Ishikawa (cell line): ENCODE measurements at regions not wholly inside any gene's neighbourhood (a gene's known extent, or its start where the extent isn't known, plus 50 kb on each side); places are given as distances from the start of the nearest gene placed in this dataset.

Source experiments
- CREB1 ChIP-seq: IDR thresholded peaks from 2 replicates; pipeline ENCODE4 v1.6.1; 2012; ENCODE audit warnings: low read depth
- EGR1 ChIP-seq: IDR thresholded peaks from 2 replicates; pipeline ENCODE4 v1.6.1; 2012
- FOXM1 ChIP-seq: IDR thresholded peaks from 2 replicates; pipeline ENCODE4 v1.6.1; 2012; ENCODE audit warnings: low read depth, borderline replicate concordance
- MAX ChIP-seq: IDR thresholded peaks from 2 replicates; pipeline ENCODE4 v1.6.1; 2012
- TAF1 ChIP-seq: IDR thresholded peaks from 2 replicates; pipeline ENCODE4 v1.6.1; 2012; ENCODE audit warnings: low read depth, mild to moderate bottlenecking
- TEAD4 ChIP-seq: IDR thresholded peaks from 2 replicates; pipeline ENCODE4 v1.6.1; 2012

- TF ChIP-seq TAF1 (no peak), FOXM1 (no peak), MAX (no peak), CREB1 (no peak), EGR1 (no peak), TEAD4 (no peak)
Observed at GRCh38 chr5:38681029-38681706, 124.7 kb upstream of the LIFR start.
